ENCODE measurements at regions not wholly inside any gene's neighbourhood (a gene's known extent, or its start where the extent isn't known, plus 50 kb on each side); places are given as distances from the start of the nearest gene placed in this dataset.
"Not testable (repeated sequence)": the region's sequence is repeated elsewhere in the genome, so short reads cannot be mapped to it uniquely, and the experiment has no call there.

GRCh38 chr4:126405369-126405982 lies 1090.7 kb downstream of the FAT4 start:
- peaks cover 2% of the 10 kb centered on the region for H3K4me1 Mint-ChIP-seq
- no peak for DNase-seq (ENCODE audit: low spot score in 2 of 2, unreplicated experiment in 2 of 2)
- peaks cover 16% of the 10 kb centered on the region for H3K36me3 Mint-ChIP-seq
- H3K27ac Mint-ChIP-seq: no peak overlapping the region
- H3K4me3 Mint-ChIP-seq: no peak overlapping the region
- H3K9me3 Mint-ChIP-seq: peaks cover 44% of the 10 kb centered on the region
- no peak for TF ChIP-seq CTCF (IDR thresholded peaks at IDR 0.05; ENCODE audit: unreplicated experiment)
- no peaks in the 10 kb centered on the region for H3K27me3 Mint-ChIP-seq (ENCODE audit: low read depth)

- peaks cover 16% of the 10 kb centered on the region for H3K36me3 Mint-ChIP-seq
- TF ChIP-seq CTCF (IDR thresholded peaks at IDR 0.05; ENCODE audit: unreplicated experiment): no peak
- H3K4me1 Mint-ChIP-seq: peaks cover 3% of the 10 kb centered on the region
- no peaks in the 10 kb centered on the region for H3K27me3 Mint-ChIP-seq (ENCODE audit: low read depth)
- H3K4me3 Mint-ChIP-seq: no peak overlapping the region
- H3K27ac Mint-ChIP-seq: no peak overlapping the region
- peaks cover 58% of the 10 kb centered on the region for H3K9me3 Mint-ChIP-seq
- no peak for DNase-seq (ENCODE audit: low spot score in 2 of 2, unreplicated experiment in 2 of 2)
Observed at GRCh38 chr4:126409746-126410145, 1095.0 kb downstream of the FAT4 start.

GRCh38 chr4:126411047-126411446 lies 1096.3 kb downstream of the FAT4 start:
- peaks cover 50% of the 10 kb centered on the region for H3K9me3 Mint-ChIP-seq
- TF ChIP-seq CTCF (IDR thresholded peaks at IDR 0.05; ENCODE audit: unreplicated experiment): no peak
- H3K36me3 Mint-ChIP-seq: peaks cover 14% of the 10 kb centered on the region
- DNase-seq (ENCODE audit: low spot score in 2 of 2, unreplicated experiment in 2 of 2): no peak
- no peaks in the 10 kb centered on the region for H3K27me3 Mint-ChIP-seq (ENCODE audit: low read depth)
- peaks cover 10% of the 10 kb centered on the region for H3K4me1 Mint-ChIP-seq
- no peak overlapping the region for H3K27ac Mint-ChIP-seq
- H3K4me3 Mint-ChIP-seq: no peak overlapping the region

GRCh38 chr4:126412310-126412709 lies 1097.6 kb downstream of the FAT4 start:
- not testable (repeated sequence) for DNase-seq (ENCODE audit: low spot score in 2 of 2, unreplicated experiment in 2 of 2); H3K36me3 Mint-ChIP-seq; H3K4me3 Mint-ChIP-seq; H3K27me3 Mint-ChIP-seq (ENCODE audit: low read depth); H3K27ac Mint-ChIP-seq
- peaks cover 38% of the 10 kb centered on the region for H3K9me3 Mint-ChIP-seq
- H3K4me1 Mint-ChIP-seq: peaks cover 12% of the 10 kb centered on the region

- no peak overlapping the region for H3K4me3 Mint-ChIP-seq
- H3K27ac Mint-ChIP-seq: no peak overlapping the region
- H3K27me3 Mint-ChIP-seq (ENCODE audit: low read depth): no peaks in the 10 kb centered on the region
- H3K4me1 Mint-ChIP-seq: peaks cover 12% of the 10 kb centered on the region
- no peak for DNase-seq (ENCODE audit: low spot score in 2 of 2, unreplicated experiment in 2 of 2)
- H3K36me3 Mint-ChIP-seq: peaks cover 11% of the 10 kb centered on the region
- peaks cover 42% of the 10 kb centered on the region for H3K9me3 Mint-ChIP-seq
- TF ChIP-seq CTCF (IDR thresholded peaks at IDR 0.05; ENCODE audit: unreplicated experiment): no peak
Observed at GRCh38 chr4:126414741-126415140, 1100.0 kb downstream of the FAT4 start.

GRCh38 chr4:126419266-126419665 lies 1104.5 kb downstream of the FAT4 start:
- no peak for TF ChIP-seq CTCF (IDR thresholded peaks at IDR 0.05; ENCODE audit: unreplicated experiment)
- Mint-ChIP-seq H3K4me1 (peaks cover 12% of the 10 kb centered on the region), H3K36me3 (peaks cover 20% of the 10 kb centered on the region), H3K27ac (no peak overlapping the region), H3K27me3 (ENCODE audit: low read depth) (no peaks in the 10 kb centered on the region), H3K4me3 (no peak overlapping the region), H3K9me3 (peaks cover 58% of the 10 kb centered on the region)
- DNase-seq (ENCODE audit: low spot score in 2 of 2, unreplicated experiment in 2 of 2): no peak
